GM21619 (cell line): ENCODE measurements at regions not wholly inside any gene's neighbourhood (a gene's known extent, or its start where the extent isn't known, plus 50 kb on each side); places are given as distances from the start of the nearest gene placed in this dataset.
"Not testable (repeated sequence)": the region's sequence is repeated elsewhere in the genome, so short reads cannot be mapped to it uniquely, and the experiment has no call there.

ENCODE experiments used
- ATAC-seq: cut with Tn5 transposase; IDR thresholded peaks from one replicate; pipeline ENCODE4 v1.9.1; 2021; ENCODE audit not compliant: unreplicated experiment

DNA sequence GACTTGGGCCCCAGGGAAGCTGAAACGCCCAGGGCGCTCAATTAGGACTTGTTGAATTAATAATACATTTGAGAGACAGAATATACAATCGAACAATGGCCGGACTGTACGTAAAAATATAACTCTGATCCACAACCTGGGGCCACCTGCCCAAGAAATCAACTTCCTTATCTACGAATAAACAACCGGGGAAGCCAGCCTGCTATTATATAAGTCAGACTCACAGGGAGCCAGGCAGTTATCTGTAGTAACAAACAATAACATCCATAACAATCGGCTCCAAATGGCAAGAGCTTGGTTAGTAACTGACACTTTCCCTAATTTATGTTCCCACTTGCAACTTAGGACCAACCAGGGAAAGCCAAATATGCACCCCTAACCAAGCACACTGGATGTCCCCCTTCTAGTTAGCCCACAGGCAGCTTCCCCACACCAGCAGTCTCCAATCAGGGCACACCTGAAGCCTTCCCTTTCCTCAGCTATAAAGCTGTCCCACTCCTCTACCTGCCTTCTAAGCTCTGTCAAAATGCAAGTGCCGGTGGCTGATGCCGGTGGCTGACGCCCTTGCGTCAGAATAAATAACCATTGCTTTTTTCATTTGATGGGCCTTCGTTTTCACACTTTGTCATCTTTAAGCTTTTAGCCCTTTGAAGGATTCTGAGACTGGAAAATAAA is 135.2 kb downstream of the FAM72B start:
- ATAC-seq = not testable (repeated sequence)

DNA sequence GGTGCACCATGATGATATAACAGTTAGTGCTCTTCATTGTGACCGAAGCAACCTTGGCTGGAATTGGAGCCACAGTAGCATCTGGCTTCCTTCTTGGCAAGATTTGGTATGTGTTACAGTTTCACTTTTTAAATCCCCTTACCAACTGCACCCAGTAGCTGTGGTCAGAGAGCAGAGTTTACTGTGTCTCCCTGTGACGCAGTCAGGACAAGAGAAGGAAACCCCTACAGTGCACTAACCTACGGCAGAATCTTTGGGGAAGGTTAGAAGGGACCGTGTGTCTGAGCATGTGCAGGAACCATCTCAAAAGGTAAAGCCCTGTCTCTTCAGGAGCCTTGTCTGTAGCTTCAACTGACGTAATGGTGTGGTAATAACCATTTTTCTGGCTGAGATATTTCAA is 134.0 kb downstream of the FAM72B start:
- not testable (repeated sequence) for ATAC-seq

DNA sequence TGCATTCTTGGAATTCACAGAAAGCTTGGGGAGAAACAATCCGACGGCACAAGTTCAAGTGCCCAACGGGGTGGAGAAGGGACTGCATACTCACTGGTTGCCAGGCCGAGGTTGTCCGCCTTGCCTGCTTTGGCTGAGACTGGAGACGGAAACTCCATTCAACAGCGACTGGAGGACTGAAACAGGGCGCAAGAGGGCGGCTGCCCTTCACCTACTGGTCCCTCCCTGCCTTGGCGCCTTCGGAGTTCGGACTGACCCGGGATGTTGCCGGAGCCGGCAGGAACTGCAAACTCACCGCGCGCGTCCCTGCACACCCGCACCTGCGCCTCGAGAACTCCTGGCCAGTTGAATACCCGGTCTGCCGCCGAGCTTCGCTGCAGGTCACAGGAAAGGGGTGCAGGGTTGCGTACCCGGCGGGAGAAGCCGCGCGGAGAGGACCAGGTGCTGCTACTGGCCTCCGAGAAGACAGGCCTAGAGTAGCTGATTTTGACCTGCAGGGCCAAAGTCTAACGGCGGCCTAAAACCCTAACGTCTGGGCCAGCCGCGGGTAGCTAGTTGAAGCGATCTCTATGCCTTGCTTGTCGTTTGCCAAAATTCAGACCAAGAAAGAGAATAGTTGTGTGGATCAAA is 132.9 kb downstream of the FAM72B start:
- not testable (repeated sequence) for ATAC-seq

DNA sequence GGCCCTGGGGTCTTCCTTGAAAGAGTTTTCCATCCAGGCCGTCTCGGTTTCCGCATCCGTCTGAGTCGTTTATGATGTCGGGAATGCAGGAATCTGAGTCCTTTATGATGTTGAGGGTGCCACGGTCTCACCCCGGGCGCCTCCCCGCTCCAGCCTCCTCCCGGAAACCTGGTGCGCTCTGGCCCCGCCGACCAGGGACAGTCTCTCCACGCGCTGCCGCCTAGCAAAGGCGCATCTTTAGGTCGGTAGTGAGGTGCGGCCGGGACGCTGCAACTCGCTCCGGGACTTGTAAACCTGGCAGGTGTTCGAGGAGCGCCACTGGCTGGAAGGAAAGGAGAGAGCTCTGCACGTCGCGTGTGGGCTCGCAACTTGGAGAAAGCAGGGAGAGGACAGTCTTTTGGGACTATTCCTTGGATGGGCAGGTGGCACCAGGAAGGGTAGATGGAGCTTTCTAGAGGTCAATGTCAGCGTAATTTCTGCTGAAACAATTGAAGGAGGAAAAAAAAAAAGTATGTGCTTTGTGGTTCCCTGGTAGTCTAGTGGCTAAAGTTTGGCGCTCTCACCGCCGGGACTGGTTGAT is 132.0 kb downstream of the FAM72B start:
- ATAC-seq = not testable (repeated sequence)

DNA sequence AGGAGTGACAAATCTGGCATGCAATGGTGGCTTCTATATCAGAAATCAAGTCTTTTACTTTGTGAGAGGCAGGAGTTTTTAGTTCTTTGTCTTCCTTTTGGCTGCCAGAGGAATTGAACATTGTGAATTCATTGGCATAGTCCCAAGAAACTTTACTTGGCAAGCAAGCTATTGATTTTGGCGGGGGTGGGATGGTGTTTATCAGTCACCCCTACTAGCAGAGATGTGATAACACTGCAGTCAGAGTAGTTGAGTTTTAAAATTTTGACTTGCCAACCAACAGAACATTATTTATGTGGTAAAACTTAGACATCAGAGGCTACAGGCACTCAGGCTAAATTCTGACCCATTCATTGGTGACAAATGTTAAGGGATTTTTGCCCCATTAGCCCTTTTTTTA is 129.2 kb downstream of the FAM72B start:
- ATAC-seq = not testable (repeated sequence)

DNA sequence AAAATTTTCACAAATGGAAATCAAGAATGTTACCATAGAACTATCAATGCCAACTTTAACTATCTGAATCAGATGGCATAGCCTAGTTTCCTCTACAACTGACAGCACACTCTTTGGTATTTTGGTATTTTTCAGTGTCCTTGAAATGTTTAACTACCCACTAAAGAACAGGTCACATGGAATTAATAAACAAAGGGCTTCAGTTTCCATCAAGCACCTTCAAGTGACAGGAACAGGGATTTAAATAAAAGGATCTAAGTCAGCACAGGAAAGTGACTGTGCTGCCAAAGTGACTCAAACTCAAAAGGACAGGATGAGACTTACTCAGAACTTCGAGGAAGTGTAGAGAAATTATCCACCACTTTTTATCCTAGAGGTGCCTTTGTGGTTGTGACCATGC is 117.2 kb downstream of the FAM72B start:
- not testable (repeated sequence) for ATAC-seq

DNA sequence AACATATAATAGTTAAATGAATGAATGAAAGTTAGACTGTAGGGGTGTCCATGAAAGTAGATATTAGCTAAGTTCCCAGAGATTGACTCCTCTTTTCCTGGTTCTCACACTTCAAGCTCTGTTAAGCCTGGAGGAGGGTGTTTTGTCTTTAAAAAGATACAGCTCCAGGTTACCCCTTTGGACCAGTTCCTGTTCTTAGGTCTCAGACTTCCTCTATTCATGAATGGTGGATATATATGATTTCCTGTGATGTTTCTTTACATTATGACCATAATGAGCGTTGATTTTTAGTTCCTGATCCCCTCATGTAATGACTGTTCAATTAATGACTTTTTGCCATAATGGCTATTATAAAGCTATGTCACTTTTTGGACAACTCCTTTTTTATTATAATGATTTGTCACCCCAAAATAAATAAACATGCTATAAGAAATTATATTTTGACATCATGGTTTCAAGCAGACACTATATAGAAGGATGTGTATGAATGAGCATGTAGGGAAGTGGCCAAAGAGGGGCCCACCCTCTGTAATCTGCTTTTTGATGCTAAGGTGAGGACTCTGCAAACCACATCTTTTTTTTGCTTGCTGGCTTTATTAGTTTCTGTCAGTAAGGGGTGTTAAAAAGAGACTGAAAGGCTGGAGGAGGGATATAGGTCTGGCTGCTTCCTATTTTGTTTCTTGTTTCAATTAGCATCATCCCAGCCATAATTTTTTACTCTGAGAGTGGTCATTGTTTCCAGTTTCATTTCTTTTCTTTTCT is 115.2 kb downstream of the FAM72B start:
- not testable (repeated sequence) for ATAC-seq

DNA sequence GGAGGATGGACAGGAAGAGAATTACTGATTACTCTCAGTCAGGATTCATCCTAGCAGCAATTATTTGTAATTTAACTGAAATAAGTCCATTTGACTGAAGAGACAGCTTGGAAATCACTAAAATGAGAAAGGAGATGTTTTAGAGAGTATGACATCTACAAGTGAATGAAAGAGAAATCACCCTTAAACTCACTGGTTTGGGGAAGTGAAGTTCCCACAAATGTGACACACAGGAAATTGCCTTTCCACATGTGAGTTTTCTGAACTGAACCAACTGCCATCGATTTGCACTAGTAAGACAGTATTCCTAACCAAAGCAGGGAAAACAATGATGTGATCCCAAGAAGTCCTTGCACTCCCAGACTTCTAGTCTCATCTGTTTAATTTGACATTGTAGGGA is 110.3 kb downstream of the FAM72B start:
- ATAC-seq = not testable (repeated sequence)

DNA sequence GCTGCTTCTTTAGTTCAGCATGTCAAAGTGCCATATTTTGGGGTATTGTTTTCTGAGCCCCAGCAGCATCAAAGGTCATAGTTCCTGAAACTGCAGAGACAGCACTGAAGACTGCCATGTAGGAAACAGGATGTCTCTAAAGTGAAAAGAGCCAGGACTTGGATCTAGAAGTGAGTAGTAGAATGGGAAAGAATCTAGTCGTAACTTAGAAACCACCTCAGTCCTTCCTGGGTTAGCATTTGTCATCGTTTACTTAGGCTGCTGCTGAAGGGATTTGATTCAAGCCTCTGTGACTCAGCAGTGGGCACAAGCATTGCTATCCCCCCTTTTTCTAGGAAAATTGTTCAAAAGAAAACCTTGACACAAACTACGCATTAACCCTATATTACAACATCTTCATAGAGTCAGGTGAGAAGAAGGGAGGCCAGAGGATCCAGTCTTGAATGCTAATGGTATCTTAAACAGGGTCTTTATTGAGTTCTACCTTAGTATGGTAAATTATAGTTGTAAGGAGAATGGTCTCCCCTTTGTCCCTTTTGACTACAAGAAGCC is 108.8 kb downstream of the FAM72B start:
- not testable (repeated sequence) for ATAC-seq

DNA sequence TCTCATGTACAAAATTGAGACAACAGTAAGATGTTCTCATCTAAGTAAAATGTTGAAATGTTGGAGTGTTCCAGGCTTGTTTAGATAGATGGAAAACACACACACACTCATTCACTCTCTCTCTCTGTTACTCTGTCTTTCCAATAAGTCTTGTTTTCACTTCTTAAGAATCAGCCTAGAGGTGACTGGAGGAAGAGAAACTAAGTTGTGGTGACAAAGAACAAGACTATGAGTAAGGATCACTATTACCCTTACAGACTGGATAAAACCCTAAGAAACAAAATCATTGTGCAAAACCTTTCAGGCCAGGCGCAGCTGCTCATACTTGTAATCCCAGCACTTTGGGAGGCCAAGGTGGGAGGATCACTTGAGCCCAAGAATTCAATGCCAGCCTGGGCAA is 107.5 kb downstream of the FAM72B start:
- peak; percentile 88 for ATAC-seq

DNA sequence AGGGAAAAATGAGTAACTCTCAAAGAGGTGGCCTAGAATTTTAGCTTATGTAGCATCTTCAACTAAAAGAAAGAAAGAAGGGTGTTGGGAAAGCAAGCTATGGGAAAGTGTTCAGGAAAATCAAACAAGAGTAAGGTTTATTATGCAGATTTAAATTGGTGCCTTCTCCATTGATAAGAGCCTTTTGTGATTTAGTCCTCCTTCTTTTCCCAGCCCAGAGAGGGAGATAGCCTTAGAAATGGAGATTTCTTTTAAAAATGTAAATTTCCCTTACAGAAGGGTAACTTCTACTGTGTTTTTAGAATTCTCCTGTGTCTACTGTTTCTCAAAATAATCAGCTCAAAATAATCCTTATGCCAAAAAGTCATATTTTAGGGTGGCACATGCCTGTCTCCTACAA is 104.5 kb downstream of the FAM72B start:
- ATAC-seq = not testable (repeated sequence)

DNA sequence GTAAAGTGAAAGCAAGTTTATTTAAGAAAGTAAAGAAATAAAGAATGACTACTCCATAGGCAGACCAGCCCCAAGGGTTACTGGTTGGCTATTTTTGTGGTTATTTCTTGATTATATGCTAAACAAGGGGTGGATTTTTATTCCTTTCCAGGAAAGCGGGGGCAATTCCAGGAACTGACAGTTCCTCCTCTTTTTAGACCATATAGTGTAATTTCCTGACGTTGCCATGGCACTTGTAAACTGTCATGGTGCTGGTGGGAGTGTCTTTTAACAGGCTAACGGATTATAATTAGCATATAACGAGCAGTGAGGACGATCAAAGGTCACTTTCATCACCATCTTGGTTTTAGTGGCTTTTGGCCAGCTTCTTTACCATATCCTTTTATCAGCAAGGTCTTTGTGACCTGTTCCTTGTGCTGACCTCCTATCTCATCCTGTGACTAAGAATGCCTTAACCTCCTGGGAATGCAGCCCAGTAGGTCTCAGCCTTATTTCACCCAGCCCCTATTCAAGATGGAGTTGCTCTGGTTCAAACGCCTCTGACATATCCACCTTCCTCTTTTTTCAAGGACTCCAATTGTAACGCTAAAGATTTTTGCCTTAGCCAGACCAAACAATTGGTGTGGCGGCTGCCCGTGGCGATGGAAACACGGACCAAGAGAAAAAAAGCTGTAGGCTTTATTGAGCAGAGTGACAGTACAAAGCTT is 103.8 kb downstream of the FAM72B start:
- not testable (repeated sequence) for ATAC-seq

DNA sequence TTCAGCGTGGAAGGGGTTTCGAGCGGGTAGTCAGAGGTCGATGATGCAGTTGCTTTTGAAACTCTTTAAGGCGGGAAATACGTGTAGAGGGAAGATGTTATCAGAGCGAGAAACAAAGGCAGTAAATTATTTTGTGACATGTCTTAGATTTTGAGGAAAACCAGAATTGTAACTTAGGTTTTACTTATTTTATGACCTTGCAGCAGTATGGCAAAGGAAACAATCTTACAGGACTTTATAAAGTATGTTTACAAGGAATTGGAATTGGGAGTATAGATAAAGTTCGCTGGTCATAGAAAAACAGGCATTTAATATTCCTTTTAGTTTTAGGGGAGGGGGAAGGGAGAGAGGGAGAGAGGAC is 103.3 kb downstream of the FAM72B start:
- not testable (repeated sequence) for ATAC-seq

DNA sequence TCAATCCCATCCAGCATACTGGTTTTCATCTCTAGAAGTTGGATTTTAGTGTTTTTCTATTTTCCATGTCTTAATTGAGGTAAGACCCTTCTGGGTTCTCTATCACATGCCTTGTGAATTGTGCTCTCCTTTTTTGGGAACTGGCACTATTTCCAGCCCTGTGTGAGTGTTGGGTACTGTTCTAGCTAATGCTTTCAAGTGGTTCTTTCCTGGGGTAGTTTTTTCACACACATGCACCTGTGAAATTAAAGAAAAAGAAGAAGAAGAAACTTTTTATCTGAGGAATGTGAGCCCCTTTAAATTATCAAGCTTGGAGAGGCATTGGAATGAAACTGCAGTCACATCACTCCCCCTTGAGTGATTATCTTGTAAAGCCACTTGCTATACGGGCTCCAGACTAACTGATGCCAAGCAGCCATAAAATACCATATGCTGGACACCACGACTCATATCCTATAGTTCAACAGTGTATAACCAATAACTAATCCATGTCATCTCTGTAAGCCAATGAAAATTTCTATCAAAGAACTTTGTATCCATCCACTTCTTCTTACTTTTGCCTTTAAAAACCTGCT is 102.4 kb downstream of the FAM72B start:
- ATAC-seq = not testable (repeated sequence)

DNA sequence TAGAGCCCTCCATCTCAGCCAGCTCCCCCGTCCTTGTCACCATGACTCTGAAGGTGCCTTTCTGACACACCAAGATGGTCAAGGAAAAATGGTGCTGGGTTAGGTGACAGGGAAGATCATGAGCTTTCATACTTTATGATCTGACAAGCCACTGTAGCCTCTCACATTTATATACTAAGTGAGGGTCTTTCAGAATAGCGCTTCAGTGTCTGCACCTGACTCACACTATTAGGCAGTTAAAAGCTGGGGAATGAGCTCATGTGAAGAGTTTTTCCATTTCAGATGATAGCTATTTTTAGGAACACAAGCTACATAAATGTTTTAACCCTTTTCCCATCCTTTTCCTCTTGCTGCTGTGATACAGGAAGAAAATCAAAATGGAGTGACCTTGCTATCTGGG is 101.1 kb downstream of the FAM72B start:
- ATAC-seq = not testable (repeated sequence)

DNA sequence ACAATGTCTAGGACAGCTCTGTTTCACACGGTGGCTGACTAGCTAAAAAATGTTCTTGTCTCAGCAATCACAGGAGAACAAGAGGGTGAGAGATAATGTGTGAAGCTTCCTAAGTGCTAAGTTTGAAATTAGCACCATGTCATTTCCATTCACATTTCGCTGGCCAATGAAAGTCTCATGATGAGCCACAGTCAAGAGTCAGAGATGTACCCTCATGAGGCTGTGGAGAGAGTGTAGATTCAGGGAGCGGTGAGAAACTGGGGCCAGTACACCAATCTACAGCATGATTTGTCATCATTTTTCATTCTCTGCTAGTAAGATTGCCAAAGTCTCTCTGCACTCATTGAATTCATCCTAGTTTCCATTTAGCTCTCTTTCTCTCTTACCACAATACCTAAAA is 97.9 kb downstream of the FAM72B start:
- ATAC-seq = not testable (repeated sequence)

DNA sequence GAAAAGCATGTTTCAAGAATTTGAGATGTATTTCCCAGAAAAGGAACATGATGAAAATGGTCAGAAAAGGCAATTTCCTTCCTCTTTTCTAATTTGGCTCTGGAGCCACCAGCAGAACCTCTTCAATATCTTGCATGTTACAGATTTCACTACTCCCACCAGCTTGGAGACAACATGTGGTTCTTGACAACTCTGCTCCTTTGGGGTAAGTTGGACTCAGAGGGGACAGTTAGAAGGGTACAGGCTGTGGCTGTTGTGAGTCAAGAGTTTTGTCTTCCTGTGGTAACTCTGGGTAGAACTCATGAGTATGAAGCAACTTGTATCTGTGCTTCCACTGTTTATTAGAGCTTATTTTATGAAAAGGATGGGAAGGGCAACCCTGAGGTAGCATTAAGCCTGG is 96.9 kb downstream of the FAM72B start:
- not testable (repeated sequence) for ATAC-seq

DNA sequence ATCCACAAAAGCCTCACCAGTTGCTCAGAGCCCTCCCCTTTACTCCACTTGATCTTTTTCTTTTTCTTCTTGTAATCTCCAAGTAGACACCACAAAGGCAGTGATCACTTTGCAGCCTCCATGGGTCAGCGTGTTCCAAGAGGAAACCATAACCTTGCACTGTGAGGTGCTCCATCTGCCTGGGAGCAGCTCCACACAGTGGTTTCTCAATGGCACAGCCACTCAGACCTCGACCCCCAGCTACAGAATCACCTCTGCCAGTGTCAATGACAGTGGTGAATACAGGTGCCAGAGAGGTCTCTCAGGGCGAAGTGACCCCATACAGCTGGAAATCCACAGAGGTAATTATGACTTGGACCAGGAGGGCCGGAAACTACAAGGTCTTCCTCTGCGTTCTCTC is 95.6 kb downstream of the FAM72B start:
- not testable (repeated sequence) for ATAC-seq

DNA sequence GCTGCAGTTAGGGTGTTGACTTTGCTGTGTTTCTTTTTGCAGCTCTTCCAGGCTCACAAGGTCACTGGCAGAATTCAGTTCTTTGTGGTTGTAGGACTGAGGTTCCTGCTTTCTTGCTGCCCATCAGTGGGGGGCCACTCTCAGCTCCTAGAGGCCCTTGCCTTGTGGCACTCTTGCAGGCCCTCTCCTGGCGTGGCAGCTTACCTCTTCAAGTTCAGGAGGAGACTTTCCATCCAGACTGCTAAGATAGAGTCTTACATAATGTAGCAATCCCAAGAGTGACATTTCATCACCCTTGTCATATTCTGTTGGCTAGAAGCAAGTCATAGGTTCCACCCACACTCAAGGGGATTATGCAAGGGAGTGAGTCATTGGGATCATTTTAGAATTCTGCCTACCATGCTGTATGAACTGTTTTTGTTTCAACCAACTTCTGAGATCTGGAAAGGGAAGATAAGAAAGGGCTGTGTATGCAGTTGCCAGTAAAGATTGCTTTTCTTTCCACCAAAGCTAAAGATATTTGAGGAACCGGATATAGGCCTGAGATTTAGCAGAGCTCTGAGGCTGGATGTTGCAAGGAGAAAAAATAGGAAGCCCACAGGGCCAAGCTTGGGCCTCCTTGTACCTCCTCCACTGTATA is 91.7 kb downstream of the FAM72B start:
- ATAC-seq = not testable (repeated sequence)

DNA sequence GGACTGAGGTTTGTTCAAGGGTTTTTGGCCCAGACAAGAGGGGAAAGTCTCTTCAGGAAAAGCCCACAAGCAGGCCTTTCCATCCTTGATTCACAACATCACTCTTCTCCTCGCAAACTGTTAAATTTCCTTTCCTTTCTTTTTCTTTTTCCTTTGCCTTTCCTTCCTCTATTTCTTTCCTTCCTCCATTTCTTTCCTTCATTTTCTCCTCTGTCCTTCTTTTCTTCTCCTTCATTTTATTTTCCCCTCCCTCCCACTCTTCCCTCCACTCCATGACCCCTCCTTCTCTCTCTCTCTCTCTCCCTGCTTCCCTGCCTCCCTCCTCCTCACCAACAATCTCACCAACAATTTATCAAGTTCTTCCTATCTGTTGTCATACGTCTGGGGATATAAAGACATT is 89.1 kb downstream of the FAM72B start:
- ATAC-seq = not testable (repeated sequence)
